GM23338 (cell line): ENCODE measurements at regions not wholly inside any gene's neighbourhood (a gene's known extent, or its start where the extent isn't known, plus 50 kb on each side); places are given as distances from the start of the nearest gene placed in this dataset.

ENCODE experiments used
- ATAC-seq: fragments of 200-7000 bp; cut with Tn5 transposase; 3 replicates; pipeline ENCODE4 v1.9.1; 2020
- DNase-seq: peaks from one replicate; pipeline ENCODE4 v3.0.0-alpha.2; 2015; ENCODE audit warnings: low spot score
- H2AFZ ChIP-seq: fragments of 200-600 bp; sonication (generic); 2 replicates; pipeline ENCODE4 v1.8.0; 2016; ENCODE audit warnings: antibody characterized with exemption, mild to moderate bottlenecking, moderate library complexity
- H3F3A ChIP-seq: fragments of 200-600 bp; sonication (generic); replicated peaks from 2 replicates; pipeline ENCODE4 v1.8.0; 2017; ENCODE audit warnings: antibody characterized with exemption, mixed run types, low read depth
- H3K27ac ChIP-seq: fragments of 200-600 bp; sonication (generic); 2 replicates; pipeline ENCODE4 v1.6.1; 2016; ENCODE audit warnings: low read depth
- H3K27me3 ChIP-seq: fragments of 200-600 bp; sonication (generic); 2 replicates; pipeline ENCODE4 v1.8.0; 2016; ENCODE audit warnings: mild to moderate bottlenecking, mixed run types, moderate library complexity; ENCODE audit not compliant: insufficient read depth
- H3K36me3 ChIP-seq: fragments of 200-600 bp; sonication (generic); 2 replicates; pipeline ENCODE4 v1.8.0; 2016; ENCODE audit warnings: mild to moderate bottlenecking; ENCODE audit not compliant: insufficient read depth
- H3K4me1 ChIP-seq: fragments of 200-600 bp; sonication (generic); 2 replicates; pipeline ENCODE4 v1.8.0; 2016; ENCODE audit warnings: mild to moderate bottlenecking, moderate library complexity; ENCODE audit not compliant: insufficient read depth
- H3K4me2 ChIP-seq: fragments of 200-600 bp; sonication (generic); 2 replicates; pipeline ENCODE4 v1.7.1; 2017; ENCODE audit warnings: mixed run types
- H3K4me3 ChIP-seq: fragments of 200-600 bp; sonication (generic); 2 replicates; pipeline ENCODE4 v1.6.1; 2016; ENCODE audit warnings: mixed run types
- H3K79me2 ChIP-seq: fragments of 200-600 bp; sonication (generic); replicated peaks from 2 replicates; pipeline ENCODE4 v1.8.0; 2017; ENCODE audit warnings: mild to moderate bottlenecking; ENCODE audit not compliant: insufficient read depth
- H3K9me2 ChIP-seq: fragments of 200-600 bp; sonication (generic); 2 replicates; pipeline ENCODE4 v1.8.0; 2017; ENCODE audit not compliant: insufficient read depth
- H4K20me1 ChIP-seq: fragments of 200-600 bp; sonication (generic); replicated peaks from 2 replicates; pipeline ENCODE4 v1.8.0; 2017; ENCODE audit warnings: mild to moderate bottlenecking; ENCODE audit not compliant: insufficient read depth
- H3K27ac Mint-ChIP-seq: 2 replicates; pipeline ENCODE4 v1.8.0; 2020; ENCODE audit warnings: inconsistent platforms, mild to moderate bottlenecking, moderate library complexity, mixed read lengths
- H3K27me3 Mint-ChIP-seq: 3 replicates; pipeline ENCODE4 v1.8.0; 2022; ENCODE audit warnings: low read depth, mild to moderate bottlenecking, moderate library complexity, mixed read lengths, inconsistent platforms; ENCODE audit not compliant: insufficient read depth, poor library complexity
- H3K36me3 Mint-ChIP-seq: 3 replicates; pipeline ENCODE4 v1.8.0; 2021; ENCODE audit warnings: low read depth, mild to moderate bottlenecking, inconsistent platforms, moderate library complexity, mixed read lengths
- H3K4me1 Mint-ChIP-seq: 3 replicates; pipeline ENCODE4 v1.8.0; 2020; ENCODE audit warnings: mild to moderate bottlenecking, inconsistent platforms, mixed read lengths
- H3K4me3 Mint-ChIP-seq: 3 replicates; pipeline ENCODE4 v1.8.0; 2021; ENCODE audit warnings: moderate library complexity, mild to moderate bottlenecking, inconsistent platforms, mixed read lengths
- H3K9me3 Mint-ChIP-seq: 3 replicates; pipeline ENCODE4 v1.8.0; 2020; ENCODE audit warnings: moderate library complexity, mild to moderate bottlenecking, inconsistent platforms, mixed read lengths
- CREB1 ChIP-seq: fragments of 250-450 bp; sonication (Bioruptor Pico); IDR thresholded peaks from 2 replicates; pipeline ENCODE4 v1.5.0; 2020; ENCODE audit warnings: low read depth, mild to moderate bottlenecking, moderate library complexity
- EZH2 ChIP-seq: fragments of 200-600 bp; sonication (generic); IDR thresholded peaks from one replicate; pipeline ENCODE4 v1.8.0; 2017; ENCODE audit warnings: antibody characterized with exemption, mild to moderate bottlenecking, low read depth; ENCODE audit not compliant: unreplicated experiment
- ZNF331 ChIP-seq: fragments of 250-450 bp; sonication (Bioruptor Pico); IDR thresholded peaks from 2 replicates; pipeline ENCODE4 v1.5.0; 2020; ENCODE audit warnings: low read depth, mild to moderate bottlenecking, moderate library complexity
- TF ChIP-seq, protein P1 (sequence below): fragments of 250-450 bp; sonication (Bioruptor Pico); IDR thresholded peaks from 2 replicates; pipeline ENCODE4 v1.5.0; 2020; ENCODE audit warnings: mild to moderate bottlenecking, moderate library complexity
- TF ChIP-seq, protein P2 (sequence below), 2 experiments: fragments of 200-600 bp in 1 of 2; sonication (generic) in 1 of 2; conservative IDR thresholded peaks; 2 replicates each; pipeline versions ENCODE4 v1.5.1 to v1.6.1; 2016 to 2017; ENCODE audit warnings: antibody characterized with exemption in 2 of 2, low read depth in 2 of 2, mild to moderate bottlenecking in 2 of 2, moderate library complexity in 1 of 2

- H3K27ac Mint-ChIP-seq = peak overlapping the region; percentile 89
- H3K4me1 Mint-ChIP-seq = peaks cover 25% of the 10 kb centered on the region
- no peaks in the 10 kb centered on the region for H3K27me3 Mint-ChIP-seq
- Histone ChIP-seq H3K79me2 (no peaks in the 10 kb centered on the region), H3F3A (no peaks in the 10 kb centered on the region), H3K36me3 (no peaks in the 10 kb centered on the region), H3K4me1 (peaks cover 20% of the 10 kb centered on the region), H2AFZ (no peak overlapping the region), H4K20me1 (no peaks in the 10 kb centered on the region), H3K27ac (peak overlapping the region; percentile 28), H3K27me3 (no peaks in the 10 kb centered on the region), H3K4me2 (peak overlapping the region; percentile 35; the same call in 1 of the 2 replicates), H3K9me2 (0 out of 2 replicates have a peak, but pooled peaks cover 7% of the 10 kb centered on the region), H3K4me3 (no peak overlapping the region)
- peaks cover 9% of the 10 kb centered on the region for H3K9me3 Mint-ChIP-seq
- ATAC-seq (peak; percentile 83), DNase-seq (peak; percentile 49)
- no peak overlapping the region for H3K4me3 Mint-ChIP-seq
- TF ChIP-seq CREB1 (CRISPR knock-in tag) (no peak), ZNF331 (CRISPR knock-in tag) (no peak), EZH2 (no peak)
- TF ChIP-seq, protein P1, sequence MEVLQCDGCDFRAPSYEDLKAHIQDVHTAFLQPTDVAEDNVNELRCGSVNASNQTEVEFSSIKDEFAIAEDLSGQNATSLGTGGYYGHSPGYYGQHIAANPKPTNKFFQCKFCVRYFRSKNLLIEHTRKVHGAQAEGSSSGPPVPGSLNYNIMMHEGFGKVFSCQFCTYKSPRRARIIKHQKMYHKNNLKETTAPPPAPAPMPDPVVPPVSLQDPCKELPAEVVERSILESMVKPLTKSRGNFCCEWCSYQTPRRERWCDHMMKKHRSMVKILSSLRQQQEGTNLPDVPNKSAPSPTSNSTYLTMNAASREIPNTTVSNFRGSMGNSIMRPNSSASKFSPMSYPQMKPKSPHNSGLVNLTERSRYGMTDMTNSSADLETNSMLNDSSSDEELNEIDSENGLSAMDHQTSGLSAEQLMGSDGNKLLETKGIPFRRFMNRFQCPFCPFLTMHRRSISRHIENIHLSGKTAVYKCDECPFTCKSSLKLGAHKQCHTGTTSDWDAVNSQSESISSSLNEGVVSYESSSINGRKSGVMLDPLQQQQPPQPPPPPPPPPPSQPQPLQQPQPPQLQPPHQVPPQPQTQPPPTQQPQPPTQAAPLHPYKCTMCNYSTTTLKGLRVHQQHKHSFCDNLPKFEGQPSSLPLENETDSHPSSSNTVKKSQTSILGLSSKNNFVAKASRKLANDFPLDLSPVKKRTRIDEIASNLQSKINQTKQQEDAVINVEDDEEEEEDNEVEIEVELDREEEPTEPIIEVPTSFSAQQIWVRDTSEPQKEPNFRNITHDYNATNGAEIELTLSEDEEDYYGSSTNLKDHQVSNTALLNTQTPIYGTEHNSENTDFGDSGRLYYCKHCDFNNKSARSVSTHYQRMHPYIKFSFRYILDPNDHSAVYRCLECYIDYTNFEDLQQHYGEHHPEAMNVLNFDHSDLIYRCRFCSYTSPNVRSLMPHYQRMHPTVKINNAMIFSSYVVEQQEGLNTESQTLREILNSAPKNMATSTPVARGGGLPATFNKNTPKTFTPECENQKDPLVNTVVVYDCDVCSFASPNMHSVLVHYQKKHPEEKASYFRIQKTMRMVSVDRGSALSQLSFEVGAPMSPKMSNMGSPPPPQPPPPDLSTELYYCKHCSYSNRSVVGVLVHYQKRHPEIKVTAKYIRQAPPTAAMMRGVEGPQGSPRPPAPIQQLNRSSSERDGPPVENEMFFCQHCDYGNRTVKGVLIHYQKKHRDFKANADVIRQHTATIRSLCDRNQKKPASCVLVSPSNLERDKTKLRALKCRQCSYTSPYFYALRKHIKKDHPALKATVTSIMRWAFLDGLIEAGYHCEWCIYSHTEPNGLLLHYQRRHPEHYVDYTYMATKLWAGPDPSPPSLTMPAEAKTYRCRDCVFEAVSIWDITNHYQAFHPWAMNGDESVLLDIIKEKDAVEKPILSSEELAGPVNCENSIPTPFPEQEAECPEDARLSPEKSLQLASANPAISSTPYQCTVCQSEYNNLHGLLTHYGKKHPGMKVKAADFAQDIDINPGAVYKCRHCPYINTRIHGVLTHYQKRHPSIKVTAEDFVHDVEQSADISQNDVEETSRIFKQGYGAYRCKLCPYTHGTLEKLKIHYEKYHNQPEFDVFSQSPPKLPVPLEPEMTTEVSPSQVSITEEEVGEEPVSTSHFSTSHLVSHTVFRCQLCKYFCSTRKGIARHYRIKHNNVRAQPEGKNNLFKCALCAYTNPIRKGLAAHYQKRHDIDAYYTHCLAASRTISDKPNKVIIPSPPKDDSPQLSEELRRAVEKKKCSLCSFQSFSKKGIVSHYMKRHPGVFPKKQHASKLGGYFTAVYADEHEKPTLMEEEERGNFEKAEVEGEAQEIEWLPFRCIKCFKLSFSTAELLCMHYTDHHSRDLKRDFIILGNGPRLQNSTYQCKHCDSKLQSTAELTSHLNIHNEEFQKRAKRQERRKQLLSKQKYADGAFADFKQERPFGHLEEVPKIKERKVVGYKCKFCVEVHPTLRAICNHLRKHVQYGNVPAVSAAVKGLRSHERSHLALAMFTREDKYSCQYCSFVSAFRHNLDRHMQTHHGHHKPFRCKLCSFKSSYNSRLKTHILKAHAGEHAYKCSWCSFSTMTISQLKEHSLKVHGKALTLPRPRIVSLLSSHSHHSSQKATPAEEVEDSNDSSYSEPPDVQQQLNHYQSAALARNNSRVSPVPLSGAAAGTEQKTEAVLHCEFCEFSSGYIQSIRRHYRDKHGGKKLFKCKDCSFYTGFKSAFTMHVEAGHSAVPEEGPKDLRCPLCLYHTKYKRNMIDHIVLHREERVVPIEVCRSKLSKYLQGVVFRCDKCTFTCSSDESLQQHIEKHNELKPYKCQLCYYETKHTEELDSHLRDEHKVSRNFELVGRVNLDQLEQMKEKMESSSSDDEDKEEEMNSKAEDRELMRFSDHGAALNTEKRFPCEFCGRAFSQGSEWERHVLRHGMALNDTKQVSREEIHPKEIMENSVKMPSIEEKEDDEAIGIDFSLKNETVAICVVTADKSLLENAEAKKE (CRISPR knock-in tag) = peak; percentile 91
- H3K36me3 Mint-ChIP-seq = peaks cover 22% of the 10 kb centered on the region
Measured at GRCh38 chr6:76683985-76684384, 611.5 kb upstream of the IMPG1 start.

- H3K27ac ChIP-seq = no peak overlapping the region
- no peaks in the 10 kb centered on the region for H3K79me2 ChIP-seq
- DNase-seq (peak; percentile 62), ATAC-seq (no peak)
- TF ChIP-seq ZNF331 (CRISPR knock-in tag) = no peak
- TF ChIP-seq, protein P2, sequence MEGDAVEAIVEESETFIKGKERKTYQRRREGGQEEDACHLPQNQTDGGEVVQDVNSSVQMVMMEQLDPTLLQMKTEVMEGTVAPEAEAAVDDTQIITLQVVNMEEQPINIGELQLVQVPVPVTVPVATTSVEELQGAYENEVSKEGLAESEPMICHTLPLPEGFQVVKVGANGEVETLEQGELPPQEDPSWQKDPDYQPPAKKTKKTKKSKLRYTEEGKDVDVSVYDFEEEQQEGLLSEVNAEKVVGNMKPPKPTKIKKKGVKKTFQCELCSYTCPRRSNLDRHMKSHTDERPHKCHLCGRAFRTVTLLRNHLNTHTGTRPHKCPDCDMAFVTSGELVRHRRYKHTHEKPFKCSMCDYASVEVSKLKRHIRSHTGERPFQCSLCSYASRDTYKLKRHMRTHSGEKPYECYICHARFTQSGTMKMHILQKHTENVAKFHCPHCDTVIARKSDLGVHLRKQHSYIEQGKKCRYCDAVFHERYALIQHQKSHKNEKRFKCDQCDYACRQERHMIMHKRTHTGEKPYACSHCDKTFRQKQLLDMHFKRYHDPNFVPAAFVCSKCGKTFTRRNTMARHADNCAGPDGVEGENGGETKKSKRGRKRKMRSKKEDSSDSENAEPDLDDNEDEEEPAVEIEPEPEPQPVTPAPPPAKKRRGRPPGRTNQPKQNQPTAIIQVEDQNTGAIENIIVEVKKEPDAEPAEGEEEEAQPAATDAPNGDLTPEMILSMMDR (conservative IDR thresholded peaks at IDR 0.05; ENCODE audit: low read depth in 2 of 2) = peak; percentile 32 to 63; a peak in 3 of 4 replicates
- H3K4me1 ChIP-seq = peaks cover 20% of the 10 kb centered on the region
- no peak overlapping the region for H3K27ac Mint-ChIP-seq
- H2AFZ ChIP-seq = no peak overlapping the region
- H3K4me3 Mint-ChIP-seq = no peak overlapping the region
- no peaks in the 10 kb centered on the region for H3K27me3 ChIP-seq
- peaks cover 13% of the 10 kb centered on the region for H3K36me3 Mint-ChIP-seq
- H3K36me3 ChIP-seq = no peaks in the 10 kb centered on the region
- H3K27me3 Mint-ChIP-seq = no peaks in the 10 kb centered on the region
- H3K4me1 Mint-ChIP-seq = peaks cover 24% of the 10 kb centered on the region
- H3K4me3 ChIP-seq = no peak overlapping the region
- H3K9me3 Mint-ChIP-seq = peaks cover 3% of the 10 kb centered on the region
- no peaks in the 10 kb centered on the region for H4K20me1 ChIP-seq
- H3K4me2 ChIP-seq = no peak overlapping the region
- H3F3A ChIP-seq = no peaks in the 10 kb centered on the region
- no peaks in the 10 kb centered on the region for H3K9me2 ChIP-seq
Measured at GRCh38 chr6:76682842-76683241, 610.4 kb upstream of the IMPG1 start.
